ENCODE measurements at regions not wholly inside any gene's neighbourhood (a gene's known extent, or its start where the extent isn't known, plus 50 kb on each side); places are given as distances from the start of the nearest gene placed in this dataset.
"Not testable (repeated sequence)": the region's sequence is repeated elsewhere in the genome, so short reads cannot be mapped to it uniquely, and the experiment has no call there.

- DNase-seq: not testable (repeated sequence)
Measured at GRCh38 chr11:36733721-36734120, 135.7 kb upstream of the RAG2 start.

GRCh38 chr11:36730761-36731160 lies 132.7 kb upstream of the RAG2 start:
- no peak for DNase-seq

GRCh38 chr11:36729825-36730224 lies 131.8 kb upstream of the RAG2 start:
- DNase-seq: no peak

- DNase-seq: no peak
Measured at GRCh38 chr11:36726420-36726819, 128.4 kb upstream of the RAG2 start.

- no peak for DNase-seq
Measured at GRCh38 chr11:36724742-36725385, 126.8 kb upstream of the RAG2 start.

GRCh38 chr11:36722421-36722820 lies 124.4 kb upstream of the RAG2 start:
- DNase-seq: no peak

- no peak for DNase-seq
Measured at GRCh38 chr11:36719358-36720107, 121.5 kb upstream of the RAG2 start.

GRCh38 chr11:36718451-36718850 lies 120.4 kb upstream of the RAG2 start:
- DNase-seq: no peak

GRCh38 chr11:36713715-36714114 lies 115.7 kb upstream of the RAG2 start:
- no peak for DNase-seq

GRCh38 chr11:36711104-36711825 lies 113.2 kb upstream of the RAG2 start:
- DNase-seq: no peak

All from hematopoietic multipotent progenitor cell treated with erythropoietin and hydrocortisone succinate and interleukin-3 and kit ligand, for 8 days (in vitro differentiated cells).